GM23338 (cell line): ENCODE measurements at regions not wholly inside any gene's neighbourhood (a gene's known extent, or its start where the extent isn't known, plus 50 kb on each side); places are given as distances from the start of the nearest gene placed in this dataset.

Source experiments
- ATAC-seq: fragments of 200-7000 bp; cut with Tn5 transposase; 3 replicates; pipeline ENCODE4 v1.9.1; 2020
- DNase-seq: peaks from one replicate; pipeline ENCODE4 v3.0.0-alpha.2; 2015; ENCODE audit warnings: low spot score
- H2AFZ ChIP-seq: fragments of 200-600 bp; sonication (generic); 2 replicates; pipeline ENCODE4 v1.8.0; 2016; ENCODE audit warnings: antibody characterized with exemption, mild to moderate bottlenecking, moderate library complexity
- H3F3A ChIP-seq: fragments of 200-600 bp; sonication (generic); replicated peaks from 2 replicates; pipeline ENCODE4 v1.8.0; 2017; ENCODE audit warnings: antibody characterized with exemption, mixed run types, low read depth
- H3K27ac ChIP-seq: fragments of 200-600 bp; sonication (generic); 2 replicates; pipeline ENCODE4 v1.6.1; 2016; ENCODE audit warnings: low read depth
- H3K27me3 ChIP-seq: fragments of 200-600 bp; sonication (generic); 2 replicates; pipeline ENCODE4 v1.8.0; 2016; ENCODE audit warnings: mild to moderate bottlenecking, mixed run types, moderate library complexity; ENCODE audit not compliant: insufficient read depth
- H3K36me3 ChIP-seq: fragments of 200-600 bp; sonication (generic); 2 replicates; pipeline ENCODE4 v1.8.0; 2016; ENCODE audit warnings: mild to moderate bottlenecking; ENCODE audit not compliant: insufficient read depth
- H3K4me1 ChIP-seq: fragments of 200-600 bp; sonication (generic); 2 replicates; pipeline ENCODE4 v1.8.0; 2016; ENCODE audit warnings: mild to moderate bottlenecking, moderate library complexity; ENCODE audit not compliant: insufficient read depth
- H3K4me2 ChIP-seq: fragments of 200-600 bp; sonication (generic); 2 replicates; pipeline ENCODE4 v1.7.1; 2017; ENCODE audit warnings: mixed run types
- H3K4me3 ChIP-seq: fragments of 200-600 bp; sonication (generic); 2 replicates; pipeline ENCODE4 v1.6.1; 2016; ENCODE audit warnings: mixed run types
- H3K79me2 ChIP-seq: fragments of 200-600 bp; sonication (generic); replicated peaks from 2 replicates; pipeline ENCODE4 v1.8.0; 2017; ENCODE audit warnings: mild to moderate bottlenecking; ENCODE audit not compliant: insufficient read depth
- H3K9me2 ChIP-seq: fragments of 200-600 bp; sonication (generic); 2 replicates; pipeline ENCODE4 v1.8.0; 2017; ENCODE audit not compliant: insufficient read depth
- H4K20me1 ChIP-seq: fragments of 200-600 bp; sonication (generic); replicated peaks from 2 replicates; pipeline ENCODE4 v1.8.0; 2017; ENCODE audit warnings: mild to moderate bottlenecking; ENCODE audit not compliant: insufficient read depth
- H3K27ac Mint-ChIP-seq: 2 replicates; pipeline ENCODE4 v1.8.0; 2020; ENCODE audit warnings: inconsistent platforms, mild to moderate bottlenecking, moderate library complexity, mixed read lengths
- H3K27me3 Mint-ChIP-seq: 3 replicates; pipeline ENCODE4 v1.8.0; 2022; ENCODE audit warnings: low read depth, mild to moderate bottlenecking, moderate library complexity, mixed read lengths, inconsistent platforms; ENCODE audit not compliant: insufficient read depth, poor library complexity
- H3K36me3 Mint-ChIP-seq: 3 replicates; pipeline ENCODE4 v1.8.0; 2021; ENCODE audit warnings: low read depth, mild to moderate bottlenecking, inconsistent platforms, moderate library complexity, mixed read lengths
- H3K4me1 Mint-ChIP-seq: 3 replicates; pipeline ENCODE4 v1.8.0; 2020; ENCODE audit warnings: mild to moderate bottlenecking, inconsistent platforms, mixed read lengths
- H3K4me3 Mint-ChIP-seq: 3 replicates; pipeline ENCODE4 v1.8.0; 2021; ENCODE audit warnings: moderate library complexity, mild to moderate bottlenecking, inconsistent platforms, mixed read lengths
- H3K9me3 Mint-ChIP-seq: 3 replicates; pipeline ENCODE4 v1.8.0; 2020; ENCODE audit warnings: moderate library complexity, mild to moderate bottlenecking, inconsistent platforms, mixed read lengths
- ETS1 ChIP-seq: IDR thresholded peaks from 2 replicates; pipeline ENCODE4 v1.6.1; 2016; ENCODE audit warnings: antibody characterized with exemption
- EZH2 ChIP-seq: fragments of 200-600 bp; sonication (generic); IDR thresholded peaks from one replicate; pipeline ENCODE4 v1.8.0; 2017; ENCODE audit warnings: antibody characterized with exemption, mild to moderate bottlenecking, low read depth; ENCODE audit not compliant: unreplicated experiment
- EZH2phosphoT487 ChIP-seq: fragments of 200-600 bp; sonication (generic); IDR thresholded peaks from one replicate; pipeline ENCODE4 v1.8.1; 2018; ENCODE audit warnings: antibody characterized with exemption; ENCODE audit not compliant: unreplicated experiment
- JUNB ChIP-seq: IDR thresholded peaks from one replicate; pipeline ENCODE4 v1.6.1; 2016; ENCODE audit warnings: antibody characterized with exemption; ENCODE audit not compliant: unreplicated experiment
- POLR2AphosphoS5 ChIP-seq: IDR thresholded peaks from 2 replicates; pipeline ENCODE4 v1.6.1; 2016; ENCODE audit warnings: antibody characterized with exemption, low read depth
- REST ChIP-seq: IDR thresholded peaks from one replicate; pipeline ENCODE4 v1.6.1; 2018; ENCODE audit warnings: antibody characterized with exemption; ENCODE audit not compliant: unreplicated experiment
- ZNF114 ChIP-seq: fragments of 250-450 bp; sonication (Bioruptor Pico); IDR thresholded peaks from 2 replicates; pipeline ENCODE4 v1.5.0; 2020; ENCODE audit warnings: mild to moderate bottlenecking, moderate library complexity
- ZNF331 ChIP-seq: fragments of 250-450 bp; sonication (Bioruptor Pico); IDR thresholded peaks from 2 replicates; pipeline ENCODE4 v1.5.0; 2020; ENCODE audit warnings: low read depth, mild to moderate bottlenecking, moderate library complexity
- ZNF462 ChIP-seq: fragments of 250-450 bp; sonication (Bioruptor Pico); IDR thresholded peaks from 2 replicates; pipeline ENCODE4 v1.5.0; 2020; ENCODE audit warnings: mild to moderate bottlenecking, moderate library complexity
- TF ChIP-seq, protein P1 (sequence below), 2 experiments: fragments of 200-600 bp in 1 of 2; sonication (generic) in 1 of 2; conservative IDR thresholded peaks; 2 replicates each; pipeline versions ENCODE4 v1.5.1 to v1.6.1; 2016 to 2017; ENCODE audit warnings: antibody characterized with exemption in 2 of 2, low read depth in 2 of 2, mild to moderate bottlenecking in 2 of 2, moderate library complexity in 1 of 2

- Histone ChIP-seq H3K4me3 (no peak overlapping the region), H3K36me3 (no peaks in the 10 kb centered on the region), H3K79me2 (no peaks in the 10 kb centered on the region), H3K27me3 (no peaks in the 10 kb centered on the region), H3K9me2 (peaks cover 15% of the 10 kb centered on the region; the same call in 1 of the 2 replicates), H3F3A (no peaks in the 10 kb centered on the region), H3K4me1 (peaks cover 16% of the 10 kb centered on the region), H4K20me1 (no peaks in the 10 kb centered on the region), H3K4me2 (no peak overlapping the region), H3K27ac (no peak overlapping the region), H2AFZ (no peak overlapping the region)
- H3K27me3 Mint-ChIP-seq: peaks cover 11% of the 10 kb centered on the region
- DNase-seq (no peak), ATAC-seq (no peak)
- peaks cover 3% of the 10 kb centered on the region; the same call in 2 of the 3 replicates for H3K9me3 Mint-ChIP-seq
- no peak overlapping the region for H3K27ac Mint-ChIP-seq
- TF ChIP-seq EZH2phosphoT487 (no peak), REST (no peak), ETS1 (no peak), POLR2AphosphoS5 (no peak), EZH2 (no peak), JUNB (no peak)
- TF ChIP-seq, protein P1, sequence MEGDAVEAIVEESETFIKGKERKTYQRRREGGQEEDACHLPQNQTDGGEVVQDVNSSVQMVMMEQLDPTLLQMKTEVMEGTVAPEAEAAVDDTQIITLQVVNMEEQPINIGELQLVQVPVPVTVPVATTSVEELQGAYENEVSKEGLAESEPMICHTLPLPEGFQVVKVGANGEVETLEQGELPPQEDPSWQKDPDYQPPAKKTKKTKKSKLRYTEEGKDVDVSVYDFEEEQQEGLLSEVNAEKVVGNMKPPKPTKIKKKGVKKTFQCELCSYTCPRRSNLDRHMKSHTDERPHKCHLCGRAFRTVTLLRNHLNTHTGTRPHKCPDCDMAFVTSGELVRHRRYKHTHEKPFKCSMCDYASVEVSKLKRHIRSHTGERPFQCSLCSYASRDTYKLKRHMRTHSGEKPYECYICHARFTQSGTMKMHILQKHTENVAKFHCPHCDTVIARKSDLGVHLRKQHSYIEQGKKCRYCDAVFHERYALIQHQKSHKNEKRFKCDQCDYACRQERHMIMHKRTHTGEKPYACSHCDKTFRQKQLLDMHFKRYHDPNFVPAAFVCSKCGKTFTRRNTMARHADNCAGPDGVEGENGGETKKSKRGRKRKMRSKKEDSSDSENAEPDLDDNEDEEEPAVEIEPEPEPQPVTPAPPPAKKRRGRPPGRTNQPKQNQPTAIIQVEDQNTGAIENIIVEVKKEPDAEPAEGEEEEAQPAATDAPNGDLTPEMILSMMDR (conservative IDR thresholded peaks at IDR 0.05; ENCODE audit: low read depth in 2 of 2): no peak
- H3K4me3 Mint-ChIP-seq: no peak overlapping the region
- H3K36me3 Mint-ChIP-seq: no peaks in the 10 kb centered on the region
- H3K4me1 Mint-ChIP-seq: peaks cover 25% of the 10 kb centered on the region
These were observed 303.5 kb downstream of the KLF6 start for GRCh38 chr10:3481496-3481895.

GRCh38 chr10:3480990-3481315 lies 304.1 kb downstream of the KLF6 start:
- H3K4me3 ChIP-seq: no peak overlapping the region
- H3K4me1 Mint-ChIP-seq: peaks cover 21% of the 10 kb centered on the region
- peaks cover 3% of the 10 kb centered on the region; the same call in 2 of the 3 replicates for H3K9me3 Mint-ChIP-seq
- TF ChIP-seq ZNF114 (no peak), ZNF331 (no peak), ZNF462 (CRISPR knock-in tag) (no peak), EZH2 (no peak), JUNB (no peak)

More at GRCh38 chr10:3480990-3481315, 304.1 kb downstream of the KLF6 start:
- Histone ChIP-seq H3K27me3 (no peaks in the 10 kb centered on the region), H3K9me2 (peaks cover 15% of the 10 kb centered on the region; the same call in 1 of the 2 replicates), H3K79me2 (no peaks in the 10 kb centered on the region), H3K36me3 (no peaks in the 10 kb centered on the region), H2AFZ (no peak overlapping the region), H3K4me1 (peaks cover 13% of the 10 kb centered on the region), H3K4me2 (no peak overlapping the region), H4K20me1 (no peaks in the 10 kb centered on the region), H3K27ac (no peak overlapping the region), H3F3A (no peaks in the 10 kb centered on the region)
- Mint-ChIP-seq H3K4me3 (no peak overlapping the region), H3K36me3 (no peaks in the 10 kb centered on the region), H3K27ac (no peak overlapping the region), H3K27me3 (peaks cover 11% of the 10 kb centered on the region)
- no peak for ATAC-seq
- no peak for DNase-seq
